ENCODE measurements at regions not wholly inside any gene's neighbourhood (a gene's known extent, or its start where the extent isn't known, plus 50 kb on each side); places are given as distances from the start of the nearest gene placed in this dataset.

GRCh38 chr4:135368831-135369230, 1167.2 kb upstream of the PABPC4L start:
- TF ChIP-seq CTCF (IDR thresholded peaks at IDR 0.05; ENCODE audit: insufficient read depth, low read depth, low read length): no peak
- no peak for TF ChIP-seq EZH2 (IDR thresholded peaks at IDR 0.05; ENCODE audit: insufficient read depth, low read length)

Measured in astrocyte (in vitro differentiated cells and primary cell).